GM12878 (cell line): ENCODE measurements at regions not wholly inside any gene's neighbourhood (a gene's known extent, or its start where the extent isn't known, plus 50 kb on each side); places are given as distances from the start of the nearest gene placed in this dataset.

Experiments used
- CBX3 ChIP-seq: fragments of 200-600 bp; sonication (generic); IDR thresholded peaks from 2 replicates; pipeline ENCODE4 v1.6.1; 2016; ENCODE audit warnings: low read depth, borderline replicate concordance
- DPF2 ChIP-seq: fragments of 450-650 bp; IDR thresholded peaks from 2 replicates; pipeline ENCODE4 v1.6.1; 2017; ENCODE audit warnings: mild to moderate bottlenecking
- ESRRA ChIP-seq: IDR thresholded peaks from 2 replicates; pipeline ENCODE4 v1.6.1; 2012; ENCODE audit warnings: mild to moderate bottlenecking, low read length, improper control_type of control experiment
- ETV6 ChIP-seq, 2 experiments: fragments of 450-650 bp in 1 of 2; IDR thresholded peaks in 1 of 2; conservative IDR thresholded peaks in 1 of 2; 2 replicates each; pipeline ENCODE4 v1.6.1; 2014; ENCODE audit warnings: antibody characterized with exemption in 1 of 2, borderline replicate concordance in 1 of 2, low read depth in 1 of 2, mild to moderate bottlenecking in 1 of 2, moderate library complexity in 1 of 2
- NFYA ChIP-seq: IDR thresholded peaks from 2 replicates; pipeline ENCODE4 v1.6.1; 2011; ENCODE audit warnings: low read depth, mild to moderate bottlenecking, low read length, improper control_type of control experiment, borderline replicate concordance
- NR2F1 ChIP-seq: fragments of 450-650 bp; conservative IDR thresholded peaks from 2 replicates; pipeline ENCODE4 v1.6.1; 2017; ENCODE audit warnings: mild to moderate bottlenecking
- RB1 ChIP-seq: fragments of 450-650 bp; formaldehyde crosslinking; IDR thresholded peaks from 2 replicates; pipeline ENCODE4 v1.6.1; 2017; ENCODE audit warnings: mild to moderate bottlenecking, borderline replicate concordance
- RELA ChIP-seq: fragments of 450-650 bp; IDR thresholded peaks from 2 replicates; pipeline ENCODE4 v1.8.0; 2014; ENCODE audit warnings: borderline replicate concordance; ENCODE audit not compliant: partially characterized antibody
- ZNF217 ChIP-seq: fragments of 450-650 bp; IDR thresholded peaks from 2 replicates; pipeline ENCODE4 v1.6.1; 2017; ENCODE audit warnings: antibody characterized with exemption, mild to moderate bottlenecking
- ZNF274 ChIP-seq: IDR thresholded peaks from one replicate; pipeline ENCODE4 v1.8.0; 2011; ENCODE audit not compliant: insufficient read length, insufficient read depth
- ZNF384 ChIP-seq: IDR thresholded peaks from 2 replicates; pipeline ENCODE4 v1.6.1; 2012; ENCODE audit warnings: low read depth, mild to moderate bottlenecking, low read length, improper control_type of control experiment, borderline replicate concordance
- TF ChIP-seq, protein P1 (sequence below): fragments of 450-650 bp; IDR thresholded peaks from 2 replicates; pipeline ENCODE4 v1.6.1; 2014; ENCODE audit warnings: mild to moderate bottlenecking
- TF ChIP-seq, protein P2 (sequence below): IDR thresholded peaks from 2 replicates; pipeline ENCODE4 v1.6.1; 2011; ENCODE audit warnings: borderline replicate concordance, low read depth, mild to moderate bottlenecking, moderate library complexity, low read length; ENCODE audit not compliant: insufficient read depth, poor library complexity, severe bottlenecking
- TF ChIP-seq, protein P3 (sequence below): fragments of 450-650 bp; IDR thresholded peaks from 2 replicates; pipeline ENCODE4 v1.6.1; 2017; ENCODE audit warnings: borderline replicate concordance
- TF ChIP-seq, protein P4 (sequence below): fragments of 450-650 bp; IDR thresholded peaks from 2 replicates; pipeline ENCODE4 v1.6.1; 2018; ENCODE audit warnings: mild to moderate bottlenecking, low read depth, moderate library complexity; ENCODE audit not compliant: partially characterized antibody
- TF ChIP-seq, protein P5 (sequence below): fragments of 450-650 bp; IDR thresholded peaks from 2 replicates; pipeline ENCODE4 v1.6.1; 2017; ENCODE audit warnings: antibody characterized with exemption, mild to moderate bottlenecking, moderate library complexity

DNA sequence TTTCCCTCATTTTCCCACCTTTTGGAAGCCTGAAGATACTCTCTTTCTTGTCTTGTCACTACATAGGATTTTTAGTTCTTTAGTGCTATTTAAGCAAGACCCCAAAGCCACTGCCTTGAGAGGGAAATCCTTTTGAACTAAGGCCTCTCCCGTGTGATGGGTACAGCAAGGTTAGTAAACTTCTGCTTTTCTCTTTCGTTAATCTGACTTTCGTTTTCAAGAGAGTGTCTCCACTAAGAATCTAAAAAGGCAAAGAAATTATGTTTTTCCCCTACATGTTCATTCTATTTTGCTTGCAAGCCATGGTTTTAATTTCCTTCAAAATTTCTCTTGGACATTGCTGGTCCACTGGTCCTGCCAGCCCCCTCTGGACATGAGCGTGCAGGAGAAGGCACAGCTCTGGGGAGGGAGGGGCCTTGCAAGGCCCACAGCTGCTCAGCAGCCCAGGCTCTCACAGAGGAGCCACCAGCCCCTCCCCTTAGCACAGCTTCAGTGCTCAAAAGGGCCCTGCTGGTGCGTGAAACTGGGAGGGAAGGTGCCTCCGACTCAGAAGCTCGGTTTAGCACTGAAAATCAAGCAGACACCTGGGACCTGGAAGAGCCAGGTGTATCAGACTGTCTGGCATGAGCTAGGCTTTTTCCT lies 210.9 kb upstream of the GALNT2 start (continued):
- TF ChIP-seq, protein P1, sequence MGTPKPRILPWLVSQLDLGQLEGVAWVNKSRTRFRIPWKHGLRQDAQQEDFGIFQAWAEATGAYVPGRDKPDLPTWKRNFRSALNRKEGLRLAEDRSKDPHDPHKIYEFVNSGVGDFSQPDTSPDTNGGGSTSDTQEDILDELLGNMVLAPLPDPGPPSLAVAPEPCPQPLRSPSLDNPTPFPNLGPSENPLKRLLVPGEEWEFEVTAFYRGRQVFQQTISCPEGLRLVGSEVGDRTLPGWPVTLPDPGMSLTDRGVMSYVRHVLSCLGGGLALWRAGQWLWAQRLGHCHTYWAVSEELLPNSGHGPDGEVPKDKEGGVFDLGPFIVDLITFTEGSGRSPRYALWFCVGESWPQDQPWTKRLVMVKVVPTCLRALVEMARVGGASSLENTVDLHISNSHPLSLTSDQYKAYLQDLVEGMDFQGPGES: no peak
- TF ChIP-seq CBX3: no peak
- no peak for TF ChIP-seq RB1
- TF ChIP-seq ZNF217: no peak
- TF ChIP-seq, protein P2, sequence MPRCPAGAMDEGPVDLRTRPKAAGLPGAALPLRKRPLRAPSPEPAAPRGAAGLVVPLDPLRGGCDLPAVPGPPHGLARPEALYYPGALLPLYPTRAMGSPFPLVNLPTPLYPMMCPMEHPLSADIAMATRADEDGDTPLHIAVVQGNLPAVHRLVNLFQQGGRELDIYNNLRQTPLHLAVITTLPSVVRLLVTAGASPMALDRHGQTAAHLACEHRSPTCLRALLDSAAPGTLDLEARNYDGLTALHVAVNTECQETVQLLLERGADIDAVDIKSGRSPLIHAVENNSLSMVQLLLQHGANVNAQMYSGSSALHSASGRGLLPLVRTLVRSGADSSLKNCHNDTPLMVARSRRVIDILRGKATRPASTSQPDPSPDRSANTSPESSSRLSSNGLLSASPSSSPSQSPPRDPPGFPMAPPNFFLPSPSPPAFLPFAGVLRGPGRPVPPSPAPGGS: no peak
- TF ChIP-seq NFYA: no peak
- TF ChIP-seq ETV6 (conservative IDR thresholded peaks at IDR 0.05 in 1 of 2, IDR thresholded peaks at IDR 0.05 in 1 of 2; ENCODE audit: borderline replicate concordance in 1 of 2, low read depth in 1 of 2): no peak
- TF ChIP-seq, protein P3, sequence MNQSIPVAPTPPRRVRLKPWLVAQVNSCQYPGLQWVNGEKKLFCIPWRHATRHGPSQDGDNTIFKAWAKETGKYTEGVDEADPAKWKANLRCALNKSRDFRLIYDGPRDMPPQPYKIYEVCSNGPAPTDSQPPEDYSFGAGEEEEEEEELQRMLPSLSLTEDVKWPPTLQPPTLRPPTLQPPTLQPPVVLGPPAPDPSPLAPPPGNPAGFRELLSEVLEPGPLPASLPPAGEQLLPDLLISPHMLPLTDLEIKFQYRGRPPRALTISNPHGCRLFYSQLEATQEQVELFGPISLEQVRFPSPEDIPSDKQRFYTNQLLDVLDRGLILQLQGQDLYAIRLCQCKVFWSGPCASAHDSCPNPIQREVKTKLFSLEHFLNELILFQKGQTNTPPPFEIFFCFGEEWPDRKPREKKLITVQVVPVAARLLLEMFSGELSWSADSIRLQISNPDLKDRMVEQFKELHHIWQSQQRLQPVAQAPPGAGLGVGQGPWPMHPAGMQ: no peak
- TF ChIP-seq, protein P4, sequence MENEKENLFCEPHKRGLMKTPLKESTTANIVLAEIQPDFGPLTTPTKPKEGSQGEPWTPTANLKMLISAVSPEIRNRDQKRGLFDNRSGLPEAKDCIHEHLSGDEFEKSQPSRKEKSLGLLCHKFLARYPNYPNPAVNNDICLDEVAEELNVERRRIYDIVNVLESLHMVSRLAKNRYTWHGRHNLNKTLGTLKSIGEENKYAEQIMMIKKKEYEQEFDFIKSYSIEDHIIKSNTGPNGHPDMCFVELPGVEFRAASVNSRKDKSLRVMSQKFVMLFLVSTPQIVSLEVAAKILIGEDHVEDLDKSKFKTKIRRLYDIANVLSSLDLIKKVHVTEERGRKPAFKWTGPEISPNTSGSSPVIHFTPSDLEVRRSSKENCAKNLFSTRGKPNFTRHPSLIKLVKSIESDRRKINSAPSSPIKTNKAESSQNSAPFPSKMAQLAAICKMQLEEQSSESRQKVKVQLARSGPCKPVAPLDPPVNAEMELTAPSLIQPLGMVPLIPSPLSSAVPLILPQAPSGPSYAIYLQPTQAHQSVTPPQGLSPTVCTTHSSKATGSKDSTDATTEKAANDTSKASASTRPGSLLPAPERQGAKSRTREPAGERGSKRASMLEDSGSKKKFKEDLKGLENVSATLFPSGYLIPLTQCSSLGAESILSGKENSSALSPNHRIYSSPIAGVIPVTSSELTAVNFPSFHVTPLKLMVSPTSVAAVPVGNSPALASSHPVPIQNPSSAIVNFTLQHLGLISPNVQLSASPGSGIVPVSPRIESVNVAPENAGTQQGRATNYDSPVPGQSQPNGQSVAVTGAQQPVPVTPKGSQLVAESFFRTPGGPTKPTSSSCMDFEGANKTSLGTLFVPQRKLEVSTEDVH: no peak
- no peak for TF ChIP-seq ZNF384
- TF ChIP-seq NR2F1: no peak
- TF ChIP-seq ZNF274: no peak
- no peak for TF ChIP-seq RELA
- no peak for TF ChIP-seq ESRRA
- TF ChIP-seq, protein P5, sequence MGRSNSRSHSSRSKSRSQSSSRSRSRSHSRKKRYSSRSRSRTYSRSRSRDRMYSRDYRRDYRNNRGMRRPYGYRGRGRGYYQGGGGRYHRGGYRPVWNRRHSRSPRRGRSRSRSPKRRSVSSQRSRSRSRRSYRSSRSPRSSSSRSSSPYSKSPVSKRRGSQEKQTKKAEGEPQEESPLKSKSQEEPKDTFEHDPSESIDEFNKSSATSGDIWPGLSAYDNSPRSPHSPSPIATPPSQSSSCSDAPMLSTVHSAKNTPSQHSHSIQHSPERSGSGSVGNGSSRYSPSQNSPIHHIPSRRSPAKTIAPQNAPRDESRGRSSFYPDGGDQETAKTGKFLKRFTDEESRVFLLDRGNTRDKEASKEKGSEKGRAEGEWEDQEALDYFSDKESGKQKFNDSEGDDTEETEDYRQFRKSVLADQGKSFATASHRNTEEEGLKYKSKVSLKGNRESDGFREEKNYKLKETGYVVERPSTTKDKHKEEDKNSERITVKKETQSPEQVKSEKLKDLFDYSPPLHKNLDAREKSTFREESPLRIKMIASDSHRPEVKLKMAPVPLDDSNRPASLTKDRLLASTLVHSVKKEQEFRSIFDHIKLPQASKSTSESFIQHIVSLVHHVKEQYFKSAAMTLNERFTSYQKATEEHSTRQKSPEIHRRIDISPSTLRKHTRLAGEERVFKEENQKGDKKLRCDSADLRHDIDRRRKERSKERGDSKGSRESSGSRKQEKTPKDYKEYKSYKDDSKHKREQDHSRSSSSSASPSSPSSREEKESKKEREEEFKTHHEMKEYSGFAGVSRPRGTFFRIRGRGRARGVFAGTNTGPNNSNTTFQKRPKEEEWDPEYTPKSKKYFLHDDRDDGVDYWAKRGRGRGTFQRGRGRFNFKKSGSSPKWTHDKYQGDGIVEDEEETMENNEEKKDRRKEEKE: no peak
- 0 out of 2 replicates have a peak, but pooled peaks have one; percentile 52 for TF ChIP-seq DPF2
